ENCODE measurements at regions not wholly inside any gene's neighbourhood (a gene's known extent, or its start where the extent isn't known, plus 50 kb on each side); places are given as distances from the start of the nearest gene placed in this dataset.

DNA sequence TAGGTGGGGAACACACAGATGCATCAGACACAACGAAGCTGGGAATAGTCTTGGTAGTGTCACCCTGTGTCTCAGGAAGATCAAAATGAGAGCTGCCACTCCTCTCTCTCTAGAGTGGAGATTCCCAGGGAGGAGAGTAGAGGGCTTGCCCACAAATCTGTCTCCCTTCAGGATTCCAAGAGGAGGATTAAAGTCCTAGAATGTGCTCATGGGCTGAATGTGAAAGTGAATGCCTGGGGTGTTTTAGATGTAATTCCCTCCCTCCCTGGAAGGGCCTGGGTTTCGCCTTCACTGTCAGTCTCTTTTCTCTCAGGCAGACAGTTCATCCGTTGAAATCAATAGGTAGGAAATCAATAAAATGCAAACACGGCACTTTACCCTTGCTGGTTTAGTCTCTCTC, 282.6 kb upstream of the PPARGC1A start (continued):
- TF ChIP-seq, protein P1, sequence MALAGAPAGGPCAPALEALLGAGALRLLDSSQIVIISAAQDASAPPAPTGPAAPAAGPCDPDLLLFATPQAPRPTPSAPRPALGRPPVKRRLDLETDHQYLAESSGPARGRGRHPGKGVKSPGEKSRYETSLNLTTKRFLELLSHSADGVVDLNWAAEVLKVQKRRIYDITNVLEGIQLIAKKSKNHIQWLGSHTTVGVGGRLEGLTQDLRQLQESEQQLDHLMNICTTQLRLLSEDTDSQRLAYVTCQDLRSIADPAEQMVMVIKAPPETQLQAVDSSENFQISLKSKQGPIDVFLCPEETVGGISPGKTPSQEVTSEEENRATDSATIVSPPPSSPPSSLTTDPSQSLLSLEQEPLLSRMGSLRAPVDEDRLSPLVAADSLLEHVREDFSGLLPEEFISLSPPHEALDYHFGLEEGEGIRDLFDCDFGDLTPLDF (CRISPR knock-in tag; IDR thresholded peaks at IDR 0.05) = no peak
- no peak for TF ChIP-seq ZNF263 (CRISPR knock-in tag; IDR thresholded peaks at IDR 0.05; ENCODE audit: low read depth)
- TF ChIP-seq, protein P2, sequence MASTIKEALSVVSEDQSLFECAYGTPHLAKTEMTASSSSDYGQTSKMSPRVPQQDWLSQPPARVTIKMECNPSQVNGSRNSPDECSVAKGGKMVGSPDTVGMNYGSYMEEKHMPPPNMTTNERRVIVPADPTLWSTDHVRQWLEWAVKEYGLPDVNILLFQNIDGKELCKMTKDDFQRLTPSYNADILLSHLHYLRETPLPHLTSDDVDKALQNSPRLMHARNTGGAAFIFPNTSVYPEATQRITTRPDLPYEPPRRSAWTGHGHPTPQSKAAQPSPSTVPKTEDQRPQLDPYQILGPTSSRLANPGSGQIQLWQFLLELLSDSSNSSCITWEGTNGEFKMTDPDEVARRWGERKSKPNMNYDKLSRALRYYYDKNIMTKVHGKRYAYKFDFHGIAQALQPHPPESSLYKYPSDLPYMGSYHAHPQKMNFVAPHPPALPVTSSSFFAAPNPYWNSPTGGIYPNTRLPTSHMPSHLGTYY (CRISPR knock-in tag; IDR thresholded peaks at IDR 0.05) = no peak
- TF ChIP-seq IRF2 (CRISPR knock-in tag; IDR thresholded peaks at IDR 0.05; ENCODE audit: borderline replicate concordance, low read depth) = no peak

GRCh38 chr4:24169956-24170355, 280.1 kb upstream of the PPARGC1A start:
- H3K36me3 Mint-ChIP-seq = no peaks in the 10 kb centered on the region
- DNase-seq (ENCODE audit: low spot score) = no peak
- ChIA-PET CTCF (no interaction called here), POLR2A (no interaction called here)
- TF ChIP-seq NFATC4 (CRISPR knock-in tag; IDR thresholded peaks at IDR 0.05) = no peak
- no peak for TF ChIP-seq FOXJ3 (CRISPR knock-in tag; IDR thresholded peaks at IDR 0.05; ENCODE audit: borderline replicate concordance)
- TF ChIP-seq ETV6 (CRISPR knock-in tag; IDR thresholded peaks at IDR 0.05) = no peak
- no peak for TF ChIP-seq FOXP1 (CRISPR knock-in tag; IDR thresholded peaks at IDR 0.05; ENCODE audit: borderline replicate concordance)
- no peak for TF ChIP-seq NFYB (CRISPR knock-in tag; conservative IDR thresholded peaks at IDR 0.05; ENCODE audit: low read depth)
- no peak for TF ChIP-seq E2F5 (CRISPR knock-in tag; IDR thresholded peaks at IDR 0.05)
- no peaks in the 10 kb centered on the region for H3K9me3 Mint-ChIP-seq
- H3K4me3 Mint-ChIP-seq = no peak overlapping the region
- no peak for ATAC-seq
- peaks cover 10% of the 10 kb centered on the region; the same call in 1 of the 2 replicates for H3K4me1 Mint-ChIP-seq
- H3K27me3 Mint-ChIP-seq (ENCODE audit: low read depth) = peaks cover 2% of the 10 kb centered on the region; the same call in 1 of the 2 replicates
- H3K27ac Mint-ChIP-seq = no peak overlapping the region

- H3K4me1 Mint-ChIP-seq = peaks cover 10% of the 10 kb centered on the region; the same call in 1 of the 2 replicates
- H3K27me3 Mint-ChIP-seq (ENCODE audit: low read depth) = peaks cover 2% of the 10 kb centered on the region; the same call in 1 of the 2 replicates
- no peak for TF ChIP-seq JUN (CRISPR knock-in tag; IDR thresholded peaks at IDR 0.05)
- TF ChIP-seq, protein P3, sequence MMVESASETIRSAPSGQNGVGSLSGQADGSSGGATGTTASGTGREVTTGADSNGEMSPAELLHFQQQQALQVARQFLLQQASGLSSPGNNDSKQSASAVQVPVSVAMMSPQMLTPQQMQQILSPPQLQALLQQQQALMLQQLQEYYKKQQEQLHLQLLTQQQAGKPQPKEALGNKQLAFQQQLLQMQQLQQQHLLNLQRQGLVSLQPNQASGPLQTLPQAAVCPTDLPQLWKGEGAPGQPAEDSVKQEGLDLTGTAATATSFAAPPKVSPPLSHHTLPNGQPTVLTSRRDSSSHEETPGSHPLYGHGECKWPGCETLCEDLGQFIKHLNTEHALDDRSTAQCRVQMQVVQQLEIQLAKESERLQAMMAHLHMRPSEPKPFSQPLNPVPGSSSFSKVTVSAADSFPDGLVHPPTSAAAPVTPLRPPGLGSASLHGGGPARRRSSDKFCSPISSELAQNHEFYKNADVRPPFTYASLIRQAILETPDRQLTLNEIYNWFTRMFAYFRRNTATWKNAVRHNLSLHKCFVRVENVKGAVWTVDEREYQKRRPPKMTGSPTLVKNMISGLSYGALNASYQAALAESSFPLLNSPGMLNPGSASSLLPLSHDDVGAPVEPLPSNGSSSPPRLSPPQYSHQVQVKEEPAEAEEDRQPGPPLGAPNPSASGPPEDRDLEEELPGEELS (CRISPR knock-in tag; IDR thresholded peaks at IDR 0.05) = no peak
- no peak for TF ChIP-seq NFATC4 (CRISPR knock-in tag; IDR thresholded peaks at IDR 0.05)
- no peak for TF ChIP-seq TP53 (CRISPR knock-in tag; IDR thresholded peaks at IDR 0.05)
- no peak for TF ChIP-seq ZNF138 (CRISPR knock-in tag; conservative IDR thresholded peaks at IDR 0.05)
- TF ChIP-seq PRRX2 (CRISPR knock-in tag; IDR thresholded peaks at IDR 0.05) = no peak
- TF ChIP-seq, protein P4, sequence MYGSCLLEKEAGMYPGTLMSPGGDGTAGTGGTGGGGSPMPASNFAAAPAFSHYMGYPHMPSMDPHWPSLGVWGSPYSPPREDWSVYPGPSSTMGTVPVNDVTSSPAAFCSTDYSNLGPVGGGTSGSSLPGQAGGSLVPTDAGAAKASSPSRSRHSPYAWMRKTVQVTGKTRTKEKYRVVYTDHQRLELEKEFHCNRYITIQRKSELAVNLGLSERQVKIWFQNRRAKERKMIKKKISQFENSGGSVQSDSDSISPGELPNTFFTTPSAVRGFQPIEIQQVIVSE (CRISPR knock-in tag; IDR thresholded peaks at IDR 0.05; ENCODE audit: borderline replicate concordance) = no peak
- CTCF ChIA-PET = no interaction called here
- no peaks in the 10 kb centered on the region for H3K9me3 Mint-ChIP-seq
- H3K4me3 Mint-ChIP-seq = no peak overlapping the region
- ATAC-seq (no peak), DNase-seq (ENCODE audit: low spot score) (no peak)
- H3K36me3 Mint-ChIP-seq = no peaks in the 10 kb centered on the region
- no peak overlapping the region for H3K27ac Mint-ChIP-seq
- POLR2A ChIA-PET = no interaction called here
These were observed 278.8 kb upstream of the PPARGC1A start for GRCh38 chr4:24168658-24169057.
